ENCODE measurements at regions not wholly inside any gene's neighbourhood (a gene's known extent, or its start where the extent isn't known, plus 50 kb on each side); places are given as distances from the start of the nearest gene placed in this dataset.

- Histone ChIP-seq H3K36me3 (ENCODE audit: low read depth, missing control alignments) (no peaks in the 10 kb centered on the region), H3K9me3 (no peaks in the 10 kb centered on the region), H3K27ac (no peak overlapping the region), H3K4me3 (peak overlapping the region; percentile 20 to 42), H3K27me3 (no peaks in the 10 kb centered on the region), H3K4me1 (peaks cover 5% of the 10 kb centered on the region)
- intact Hi-C loops (cut with DNase I; ENCODE audit: low total_unique reads): no loop called here
- TF ChIP-seq POLR2A (IDR thresholded peaks at IDR 0.05) (no peak), CTCF (IDR thresholded peaks at IDR 0.05) (no peak)
- WGBS, 2 donors: 26 to 28% methylated on average over 30 to 45 of the region's 55 CpGs
- no peak for DNase-seq
These were observed 417.8 kb upstream of the TMTC1 start for GRCh38 chr12:30201301-30202160.

GRCh38 chr12:30200864-30201263 lies 417.1 kb upstream of the TMTC1 start:
- Histone ChIP-seq H3K4me3 (peak overlapping the region in 1 of 2 donors; percentile 42), H3K4me1 (peaks cover 5% of the 10 kb centered on the region), H3K36me3 (ENCODE audit: low read depth, missing control alignments) (no peaks in the 10 kb centered on the region), H3K27me3 (no peaks in the 10 kb centered on the region), H3K9me3 (no peaks in the 10 kb centered on the region), H3K27ac (no peak overlapping the region)
- intact Hi-C loops (cut with DNase I; ENCODE audit: low total_unique reads): no loop called here
- DNase-seq: no peak
- TF ChIP-seq POLR2A (IDR thresholded peaks at IDR 0.05): no peak
- TF ChIP-seq CTCF (IDR thresholded peaks at IDR 0.05): no peak
- WGBS, 2 donors: 0 to 3% methylated on average over 11 to 13 of the region's 24 CpGs

- H3K27ac ChIP-seq: no peak overlapping the region
- no peaks in the 10 kb centered on the region for H3K9me3 ChIP-seq
- WGBS, 2 donors: 67 to 76% methylated on average over 6 of the region's 6 CpGs
- intact Hi-C loops (cut with DNase I; ENCODE audit: low total_unique reads): no loop called here
- DNase-seq: no peak
- H3K36me3 ChIP-seq (ENCODE audit: low read depth, missing control alignments): no peaks in the 10 kb centered on the region
- peaks cover 5% of the 10 kb centered on the region for H3K4me1 ChIP-seq
- H3K4me3 ChIP-seq: no peak overlapping the region
- no peaks in the 10 kb centered on the region for H3K27me3 ChIP-seq
- TF ChIP-seq POLR2A (IDR thresholded peaks at IDR 0.05): no peak
- TF ChIP-seq CTCF (IDR thresholded peaks at IDR 0.05): no peak
These were observed 413.8 kb upstream of the TMTC1 start for GRCh38 chr12:30197392-30198057.

GRCh38 chr12:30191696-30192455 lies 408.1 kb upstream of the TMTC1 start:
- no peaks in the 10 kb centered on the region for H3K36me3 ChIP-seq (ENCODE audit: low read depth, missing control alignments)
- no peaks in the 10 kb centered on the region for H3K4me1 ChIP-seq
- intact Hi-C loops (cut with DNase I; ENCODE audit: low total_unique reads): no loop called here
- H3K9me3 ChIP-seq: no peaks in the 10 kb centered on the region
- no peaks in the 10 kb centered on the region for H3K27me3 ChIP-seq
- no peak overlapping the region for H3K4me3 ChIP-seq
- 71 to 74% methylated on average over 3 of the region's 3 CpGs for WGBS, 2 donors
- no peak for TF ChIP-seq POLR2A (IDR thresholded peaks at IDR 0.05)
- no peak for TF ChIP-seq CTCF (IDR thresholded peaks at IDR 0.05)
- no peak for DNase-seq
- no peak overlapping the region for H3K27ac ChIP-seq

Measured in testis (tissue), 2 donors.